Kidney epithelial cell (primary cell): ENCODE measurements at regions not wholly inside any gene's neighbourhood (a gene's known extent, or its start where the extent isn't known, plus 50 kb on each side); places are given as distances from the start of the nearest gene placed in this dataset.

Experiments
- DNase-seq: peaks from one replicate; pipeline ENCODE4 v3.0.0-alpha.2; 2010; ENCODE audit warnings: low read depth
- H3K27me3 ChIP-seq: 2 replicates; pipeline ENCODE4 v1.6.0; 2011; ENCODE audit warnings: low read length; ENCODE audit not compliant: control insufficient read depth, insufficient read depth
- H3K36me3 ChIP-seq: 2 replicates; pipeline ENCODE4 v1.5.1; 2011; ENCODE audit warnings: low read length; ENCODE audit not compliant: control insufficient read depth, insufficient read depth
- H3K4me3 ChIP-seq: 2 replicates; pipeline ENCODE4 v1.5.1; 2011; ENCODE audit warnings: low read depth, mild to moderate bottlenecking, control low read depth, low read length
- CTCF ChIP-seq: IDR thresholded peaks from 2 replicates; pipeline ENCODE4 v1.5.1; 2011; ENCODE audit warnings: mild to moderate bottlenecking, moderate library complexity, low read length, control low read depth, inconsistent platforms; ENCODE audit not compliant: insufficient read depth, poor library complexity, severe bottlenecking

GRCh38 chr16:7227229-7227721, 105.4 kb upstream of the RBFOX1 start:
- Histone ChIP-seq H3K27me3 (no peaks in the 10 kb centered on the region), H3K4me3 (no peak overlapping the region), H3K36me3 (no peaks in the 10 kb centered on the region)
- no peak for TF ChIP-seq CTCF
- DNase-seq, result no peak

- DNase-seq, result no peak
- Histone ChIP-seq H3K36me3 (no peaks in the 10 kb centered on the region), H3K4me3 (no peak overlapping the region), H3K27me3 (no peaks in the 10 kb centered on the region)
- TF ChIP-seq CTCF, result no peak
Measured at GRCh38 chr16:7221157-7221556, 111.5 kb upstream of the RBFOX1 start.

GRCh38 chr16:7218936-7219335, 113.7 kb upstream of the RBFOX1 start:
- no peak for DNase-seq
- Histone ChIP-seq H3K4me3 (no peak overlapping the region), H3K36me3 (no peaks in the 10 kb centered on the region), H3K27me3 (no peaks in the 10 kb centered on the region)
- no peak for TF ChIP-seq CTCF

- H3K4me3 ChIP-seq, result no peak overlapping the region
- no peak for DNase-seq
- TF ChIP-seq CTCF, result no peak
- H3K27me3 ChIP-seq, result no peaks in the 10 kb centered on the region
- H3K36me3 ChIP-seq, result no peaks in the 10 kb centered on the region
Measured at GRCh38 chr16:7217797-7218196, 114.8 kb upstream of the RBFOX1 start.

GRCh38 chr16:7216719-7217118, 115.9 kb upstream of the RBFOX1 start:
- Histone ChIP-seq H3K4me3 (no peak overlapping the region), H3K36me3 (no peaks in the 10 kb centered on the region), H3K27me3 (no peaks in the 10 kb centered on the region)
- DNase-seq, result no peak
- no peak for TF ChIP-seq CTCF

GRCh38 chr16:7211781-7212180, 120.9 kb upstream of the RBFOX1 start:
- Histone ChIP-seq H3K36me3 (no peaks in the 10 kb centered on the region), H3K4me3 (no peak overlapping the region), H3K27me3 (no peaks in the 10 kb centered on the region)
- no peak for DNase-seq
- no peak for TF ChIP-seq CTCF
